ENCODE measurements at regions not wholly inside any gene's neighbourhood (a gene's known extent, or its start where the extent isn't known, plus 50 kb on each side); places are given as distances from the start of the nearest gene placed in this dataset.

- FAIRE-seq: no peak
- TF ChIP-seq CHD1 (IDR thresholded peaks at IDR 0.05; ENCODE audit: low read depth, low read length) (no peak), JUN (IDR thresholded peaks at IDR 0.05; ENCODE audit: low read depth, low read length) (no peak), HDAC2 (IDR thresholded peaks at IDR 0.05; ENCODE audit: borderline replicate concordance in 1 of 2, low read depth in 2 of 2, low read length in 2 of 2) (no peak), KDM1A (IDR thresholded peaks at IDR 0.05; ENCODE audit: borderline replicate concordance, low read length) (no peak), BRCA1 (IDR thresholded peaks at IDR 0.05; ENCODE audit: low read depth, low read length) (no peak), SUZ12 (IDR thresholded peaks at IDR 0.05; ENCODE audit: low read length) (no peak), CEBPB (IDR thresholded peaks at IDR 0.05; ENCODE audit: low read depth, low read length) (no peak), TBP (IDR thresholded peaks at IDR 0.05; ENCODE audit: low read depth, low read length) (no peak), EP300 (IDR thresholded peaks at IDR 0.05; ENCODE audit: borderline replicate concordance in 1 of 2, low read depth in 2 of 2, low read length in 2 of 2) (no peak), SAP30 (IDR thresholded peaks at IDR 0.05; ENCODE audit: insufficient read depth, insufficient replicate concordance, low read length) (no peak), CTBP2 (IDR thresholded peaks at IDR 0.05; ENCODE audit: borderline replicate concordance, insufficient read depth, insufficient read length, low read length) (no peak)
These were observed 120.3 kb downstream of the MRM1 start for GRCh38 chr17:36721560-36722120.

More at GRCh38 chr17:36721560-36722120, 120.3 kb downstream of the MRM1 start:
- peaks cover 9 to 11% (median 10%) of the 10 kb centered on the region in 4 experiments; a peak in 6 of 7 replicates for H3K4me1 ChIP-seq (replicated peaks in 1 of 4; ENCODE audit: control insufficient read depth in 3 of 4, insufficient read depth in 4 of 4, low read length in 3 of 4)
- H2BK120ac ChIP-seq (replicated peaks; ENCODE audit: low read depth, low read length): no peak overlapping the region
- H3K4ac ChIP-seq (replicated peaks; ENCODE audit: insufficient read length, low read depth, low read length): no peak overlapping the region
- H4K91ac ChIP-seq (replicated peaks; ENCODE audit: insufficient read length, low read length): no peak overlapping the region
- H3K18ac ChIP-seq (ENCODE audit: extremely low read depth, low read length): 0 out of 2 replicates have a peak overlapping the region, but pooled peaks have one; percentile 42
- 0 out of 2 replicates have a peak overlapping the region, but pooled peaks have one; percentile 29 for H2BK5ac ChIP-seq (ENCODE audit: low read depth, low read length)
- H2AK5ac ChIP-seq (ENCODE audit: low read depth, low read length): no peak overlapping the region
- peak overlapping the region; percentile 25 for H4K5ac ChIP-seq (ENCODE audit: insufficient read length, low read depth, low read length)
- H3K56ac ChIP-seq (replicated peaks; ENCODE audit: insufficient read length, low read depth, low read length): no peak overlapping the region
- H3K9ac ChIP-seq (replicated peaks in 1 of 4; ENCODE audit: extremely low read depth in 1 of 4, low read depth in 3 of 4, low read length in 3 of 4): no peak overlapping the region
- peaks cover 3% of the 10 kb centered on the region; the same call in 1 of the 2 replicates for H3K23me2 ChIP-seq (ENCODE audit: low read depth, low read length)
- H2BK15ac ChIP-seq (ENCODE audit: low read length): no peak overlapping the region
- no peak overlapping the region for H3K23ac ChIP-seq (ENCODE audit: insufficient read length)
- H3K9me3 ChIP-seq (ENCODE audit: insufficient read depth in 2 of 2, low read depth in 1 of 2, low read length in 1 of 2): no peaks in the 10 kb centered on the region
- no peak overlapping the region for H2BK20ac ChIP-seq (ENCODE audit: low read length)
- H4K8ac ChIP-seq (ENCODE audit: extremely low read depth, insufficient read depth, low read length): no peak overlapping the region; the same call in 1 of the 2 replicates
- CTCF ChIA-PET (ENCODE audit: partially characterized antibody): interaction anchor here (1.0 to 5.7 kb wide), 4 partner anchors 10 to 65 kb away, joined by 3 to 25 read pairs (median 7); no protein-coding TSS in a partner anchor
- no peak overlapping the region for H3K27ac ChIP-seq (ENCODE audit: low read depth, low read length)
- peak overlapping the region; percentile 26 to 58 (median 27); a peak in 5 of 8 replicates for H3K4me3 ChIP-seq (ENCODE audit: extremely low read depth in 1 of 4, insufficient read depth in 2 of 4, low read depth in 3 of 4, low read length in 4 of 4)
- 73% methylated on average over 8 of the region's 8 CpGs; no CpG with 5 or more reads in 1 of the 2 experiments for WGBS, 2 experiments (ENCODE audit: extremely low coverage in 1 of 2, insufficient coverage in 1 of 2, insufficient read length in 1 of 2, insufficient replicate concordance in 2 of 2, low coverage in 1 of 2, low lambda C conversion rate in 2 of 2, missing lambda C conversion rate in 1 of 2)
- peak overlapping the region; percentile 61; the same call in 1 of the 2 replicates for H2AFZ ChIP-seq (ENCODE audit: low read length)
- no peaks in the 10 kb centered on the region for H3K79me2 ChIP-seq (ENCODE audit: control insufficient read depth in 1 of 2, insufficient read depth in 2 of 2, low read length in 2 of 2)
- DNase-seq (ENCODE audit: low read depth in 1 of 2, low spot score in 2 of 2): no peak
- no peaks in the 10 kb centered on the region for H3K36me3 ChIP-seq (ENCODE audit: control insufficient read depth in 2 of 4, insufficient read depth in 4 of 4, low read length in 3 of 4)
- POLR2A ChIA-PET (ENCODE audit: partially characterized antibody): interaction anchor here (0.7 kb wide), 1 partner anchor 207 kb away, joined by 3 read pairs; no protein-coding TSS in a partner anchor
- no peaks in the 10 kb centered on the region; a peak in 1 of 7 replicates for H3K27me3 ChIP-seq (replicated peaks in 1 of 4; ENCODE audit: control insufficient read depth in 3 of 4, extremely low read depth in 1 of 4, insufficient read depth in 3 of 4, low read length in 3 of 4)
- H3K14ac ChIP-seq (ENCODE audit: insufficient read length): no peak overlapping the region
- no peaks in the 10 kb centered on the region for H3K79me1 ChIP-seq (ENCODE audit: low read depth, low read length)
- H4K20me1 ChIP-seq (replicated peaks in 1 of 2; ENCODE audit: control insufficient read depth in 1 of 2, insufficient read depth in 2 of 2, low read length in 2 of 2): no peaks in the 10 kb centered on the region
- no peak overlapping the region for H2BK12ac ChIP-seq (ENCODE audit: low read depth, low read length)
- peak overlapping the region; percentile 62 to 73 for H3K4me2 ChIP-seq (ENCODE audit: insufficient read depth in 1 of 2, low read depth in 2 of 2, low read length in 2 of 2)
